22Rv1 (cell line): ENCODE measurements at regions not wholly inside any gene's neighbourhood (a gene's known extent, or its start where the extent isn't known, plus 50 kb on each side); places are given as distances from the start of the nearest gene placed in this dataset.

Experiments
- CTCF ChIP-seq: fragments of 450-650 bp; IDR thresholded peaks from 2 replicates; pipeline ENCODE4 v1.5.1; 2017; ENCODE audit warnings: mild to moderate bottlenecking
- ZFX ChIP-seq: fragments of 450-650 bp; IDR thresholded peaks from 2 replicates; pipeline ENCODE4 v1.6.1; 2017; ENCODE audit warnings: antibody characterized with exemption, borderline replicate concordance

GRCh38 chr5:103721183-103721582, 158.6 kb upstream of the NUDT12 start:
- TF ChIP-seq CTCF (no peak), ZFX (no peak)
